ENCODE measurements at regions not wholly inside any gene's neighbourhood (a gene's known extent, or its start where the extent isn't known, plus 50 kb on each side); places are given as distances from the start of the nearest gene placed in this dataset.

- Histone ChIP-seq H3K9me3 (ENCODE audit: severe bottlenecking) (no peaks in the 10 kb centered on the region), H3K4me3 (ENCODE audit: low read depth, low read length) (no peak overlapping the region), H3K27me3 (ENCODE audit: insufficient read depth, low read depth, severe bottlenecking) (no peaks in the 10 kb centered on the region), H3K36me3 (no peaks in the 10 kb centered on the region), H3K27ac (no peak overlapping the region)
- peak; percentile 16 for DNase-seq
- peak; percentile 43; the same call in 1 of the 2 replicates for TF ChIP-seq CTCF (IDR thresholded peaks at IDR 0.05; ENCODE audit: low read depth, low read length)
Observed at GRCh38 chr10:29119374-29119773, 169.5 kb upstream of the LYZL1 start.

- H3K4me3 ChIP-seq (ENCODE audit: low read depth, low read length): no peak overlapping the region
- no peak for TF ChIP-seq CTCF (IDR thresholded peaks at IDR 0.05; ENCODE audit: low read depth, low read length)
- no peaks in the 10 kb centered on the region for H3K27me3 ChIP-seq (ENCODE audit: insufficient read depth, low read depth, severe bottlenecking)
- H3K27ac ChIP-seq: no peak overlapping the region
- H3K9me3 ChIP-seq (ENCODE audit: severe bottlenecking): no peaks in the 10 kb centered on the region
- DNase-seq: no peak
- H3K36me3 ChIP-seq: no peaks in the 10 kb centered on the region
Observed at GRCh38 chr10:29120216-29120615, 168.7 kb upstream of the LYZL1 start.

DNA sequence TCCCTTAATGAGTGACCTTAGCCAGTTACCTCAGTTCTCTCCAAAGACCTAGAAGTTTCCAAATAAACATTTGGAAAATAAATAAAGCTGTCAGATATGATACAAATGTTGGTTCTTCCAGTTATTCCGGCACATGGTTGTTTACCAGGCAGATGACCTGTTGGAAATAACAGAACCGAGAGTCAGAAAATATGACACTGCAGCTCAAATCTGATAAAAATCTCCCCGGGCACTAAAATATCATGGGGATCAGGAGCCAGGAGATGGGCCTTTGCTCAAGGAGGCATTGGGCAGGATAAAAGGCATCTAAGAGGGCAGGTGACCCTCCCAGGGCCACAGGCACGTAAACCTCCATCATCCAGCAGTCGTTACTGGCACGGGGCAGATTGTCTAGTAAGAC, 164.0 kb upstream of the LYZL1 start:
- Histone ChIP-seq H3K9me3 (ENCODE audit: severe bottlenecking) (no peaks in the 10 kb centered on the region), H3K4me3 (ENCODE audit: low read depth, low read length) (no peak overlapping the region), H3K36me3 (no peaks in the 10 kb centered on the region), H3K27ac (no peak overlapping the region), H3K27me3 (ENCODE audit: insufficient read depth, low read depth, severe bottlenecking) (no peaks in the 10 kb centered on the region)
- no peak for TF ChIP-seq CTCF (IDR thresholded peaks at IDR 0.05; ENCODE audit: low read depth, low read length)
- no peak for DNase-seq

- Histone ChIP-seq H3K27ac (no peak overlapping the region), H3K9me3 (ENCODE audit: severe bottlenecking) (no peaks in the 10 kb centered on the region), H3K4me3 (ENCODE audit: low read depth, low read length) (no peak overlapping the region), H3K36me3 (no peaks in the 10 kb centered on the region), H3K27me3 (ENCODE audit: insufficient read depth, low read depth, severe bottlenecking) (no peaks in the 10 kb centered on the region)
- no peak for DNase-seq
- no peak for TF ChIP-seq CTCF (IDR thresholded peaks at IDR 0.05; ENCODE audit: low read depth, low read length)
Observed at GRCh38 chr10:29127037-29127700, 161.7 kb upstream of the LYZL1 start.

GRCh38 chr10:29127731-29128130, 161.1 kb upstream of the LYZL1 start:
- H3K4me3 ChIP-seq (ENCODE audit: low read depth, low read length): no peak overlapping the region
- no peaks in the 10 kb centered on the region for H3K36me3 ChIP-seq
- no peak overlapping the region for H3K27ac ChIP-seq
- H3K9me3 ChIP-seq (ENCODE audit: severe bottlenecking): no peaks in the 10 kb centered on the region
- H3K27me3 ChIP-seq (ENCODE audit: insufficient read depth, low read depth, severe bottlenecking): no peaks in the 10 kb centered on the region
- no peak for TF ChIP-seq CTCF (IDR thresholded peaks at IDR 0.05; ENCODE audit: low read depth, low read length)
- DNase-seq: no peak

GRCh38 chr10:29130190-29130673, 158.6 kb upstream of the LYZL1 start:
- no peaks in the 10 kb centered on the region for H3K36me3 ChIP-seq
- DNase-seq: no peak
- peak; percentile 19; the same call in 1 of the 2 replicates for TF ChIP-seq CTCF (IDR thresholded peaks at IDR 0.05; ENCODE audit: low read depth, low read length)
- no peak overlapping the region for H3K27ac ChIP-seq
- no peaks in the 10 kb centered on the region for H3K27me3 ChIP-seq (ENCODE audit: insufficient read depth, low read depth, severe bottlenecking)
- H3K4me3 ChIP-seq (ENCODE audit: low read depth, low read length): no peak overlapping the region
- H3K9me3 ChIP-seq (ENCODE audit: severe bottlenecking): no peaks in the 10 kb centered on the region

All from WERI-Rb-1 (cell line).